ENCODE measurements at regions not wholly inside any gene's neighbourhood (a gene's known extent, or its start where the extent isn't known, plus 50 kb on each side); places are given as distances from the start of the nearest gene placed in this dataset.

DNA sequence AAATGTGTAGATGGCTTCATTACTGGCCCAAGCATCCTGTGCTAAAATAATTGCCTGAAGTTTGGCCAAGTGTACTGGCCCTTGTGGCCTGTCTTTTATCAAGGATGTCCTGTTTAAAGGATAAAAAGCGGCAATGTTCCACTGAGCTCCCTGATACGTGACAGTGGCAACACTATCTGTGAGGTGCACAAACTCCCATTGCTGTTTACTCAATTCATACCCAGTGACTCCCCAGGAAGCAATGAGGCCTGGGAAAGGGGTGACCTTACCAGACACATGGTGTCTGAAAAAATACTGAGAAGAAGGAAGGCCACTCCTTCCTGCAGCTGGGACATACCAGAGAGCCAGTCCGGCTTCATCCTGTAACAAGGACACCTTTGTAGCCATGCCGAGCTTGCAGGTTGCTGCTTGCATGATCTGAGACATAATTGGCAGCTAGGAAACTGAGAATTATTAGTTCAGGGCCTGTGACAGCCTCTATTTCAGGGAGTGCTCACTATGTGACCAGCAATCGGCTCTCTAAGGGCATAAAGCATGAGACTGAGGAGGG lies 198.5 kb upstream of the LRATD1 start:
- Histone ChIP-seq H3K4me2 (ENCODE audit: insufficient read depth, low read length) (no peak overlapping the region), H3K27me3 (ENCODE audit: control insufficient read depth in 2 of 2, insufficient read depth in 2 of 2, low read length in 2 of 2) (no peaks in the 10 kb centered on the region), H3K9ac (ENCODE audit: insufficient read depth in 1 of 2, low read depth in 2 of 2, low read length in 2 of 2) (no peak overlapping the region), H4K20me1 (replicated peaks; ENCODE audit: control insufficient read depth, insufficient read depth, low read length) (no peaks in the 10 kb centered on the region), H3K79me2 (ENCODE audit: control insufficient read depth, insufficient read depth, low read length) (no peaks in the 10 kb centered on the region), H3K27ac (ENCODE audit: extremely low read depth, low read depth, low read length) (no peak overlapping the region), H2AFZ (ENCODE audit: low read depth, low read length) (no peak overlapping the region), H3K9me1 (ENCODE audit: control insufficient read depth, insufficient read depth, low read length) (no peaks in the 10 kb centered on the region), H3K36me3 (ENCODE audit: control insufficient read depth, insufficient read depth, low read length) (no peaks in the 10 kb centered on the region), H3K9me3 (replicated peaks; ENCODE audit: control insufficient read depth, insufficient read depth, low read depth, low read length) (no peaks in the 10 kb centered on the region), H3K4me3 (no peak overlapping the region), H3K4me1 (replicated peaks in 1 of 2; ENCODE audit: control insufficient read depth in 2 of 2, insufficient read depth in 2 of 2, low read length in 2 of 2) (no peaks in the 10 kb centered on the region)
- in situ Hi-C loops (cut with MboI) = no loop called here
- ChIA-PET POLR2A (no interaction called here), CTCF (ENCODE audit: low intra/inter-chr PET ratio) (no interaction called here)
- ATAC-seq (no peak), FAIRE-seq (no peak), DNase-seq (ENCODE audit: extremely low read depth in 1 of 4, low spot score in 3 of 4) (no peak)
- BruUV-seq (replicated peaks) = no TSS peak
- WGBS (ENCODE audit: insufficient coverage, low coverage, missing lambda C conversion rate) = 0% methylated on average over 5 of the region's 5 CpGs
- intact Hi-C loops (cut with micrococcal nuclease) = no loop called here
- TF ChIP-seq, protein P1, sequence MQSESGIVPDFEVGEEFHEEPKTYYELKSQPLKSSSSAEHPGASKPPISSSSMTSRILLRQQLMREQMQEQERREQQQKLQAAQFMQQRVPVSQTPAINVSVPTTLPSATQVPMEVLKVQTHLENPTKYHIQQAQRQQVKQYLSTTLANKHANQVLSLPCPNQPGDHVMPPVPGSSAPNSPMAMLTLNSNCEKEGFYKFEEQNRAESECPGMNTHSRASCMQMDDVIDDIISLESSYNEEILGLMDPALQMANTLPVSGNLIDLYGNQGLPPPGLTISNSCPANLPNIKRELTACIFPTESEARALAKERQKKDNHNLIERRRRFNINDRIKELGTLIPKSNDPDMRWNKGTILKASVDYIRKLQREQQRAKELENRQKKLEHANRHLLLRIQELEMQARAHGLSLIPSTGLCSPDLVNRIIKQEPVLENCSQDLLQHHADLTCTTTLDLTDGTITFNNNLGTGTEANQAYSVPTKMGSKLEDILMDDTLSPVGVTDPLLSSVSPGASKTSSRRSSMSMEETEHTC (IDR thresholded peaks at IDR 0.05) = no peak
- no peak for TF ChIP-seq SPI1 (IDR thresholded peaks at IDR 0.05; ENCODE audit: borderline replicate concordance, low read depth, low read length)
- TF ChIP-seq, protein P2, sequence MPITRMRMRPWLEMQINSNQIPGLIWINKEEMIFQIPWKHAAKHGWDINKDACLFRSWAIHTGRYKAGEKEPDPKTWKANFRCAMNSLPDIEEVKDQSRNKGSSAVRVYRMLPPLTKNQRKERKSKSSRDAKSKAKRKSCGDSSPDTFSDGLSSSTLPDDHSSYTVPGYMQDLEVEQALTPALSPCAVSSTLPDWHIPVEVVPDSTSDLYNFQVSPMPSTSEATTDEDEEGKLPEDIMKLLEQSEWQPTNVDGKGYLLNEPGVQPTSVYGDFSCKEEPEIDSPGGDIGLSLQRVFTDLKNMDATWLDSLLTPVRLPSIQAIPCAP (CRISPR knock-in tag; IDR thresholded peaks at IDR 0.05; ENCODE audit: borderline replicate concordance) = no peak
- TF ChIP-seq FOXA1 (IDR thresholded peaks at IDR 0.05; ENCODE audit: borderline replicate concordance) = no peak
- no peak for TF ChIP-seq XRCC4 (IDR thresholded peaks at IDR 0.05; ENCODE audit: extremely low read depth, insufficient read depth, insufficient read length)
- no peak for TF ChIP-seq ARHGAP35 (IDR thresholded peaks at IDR 0.05; ENCODE audit: partially characterized antibody)
- TF ChIP-seq, protein P3, sequence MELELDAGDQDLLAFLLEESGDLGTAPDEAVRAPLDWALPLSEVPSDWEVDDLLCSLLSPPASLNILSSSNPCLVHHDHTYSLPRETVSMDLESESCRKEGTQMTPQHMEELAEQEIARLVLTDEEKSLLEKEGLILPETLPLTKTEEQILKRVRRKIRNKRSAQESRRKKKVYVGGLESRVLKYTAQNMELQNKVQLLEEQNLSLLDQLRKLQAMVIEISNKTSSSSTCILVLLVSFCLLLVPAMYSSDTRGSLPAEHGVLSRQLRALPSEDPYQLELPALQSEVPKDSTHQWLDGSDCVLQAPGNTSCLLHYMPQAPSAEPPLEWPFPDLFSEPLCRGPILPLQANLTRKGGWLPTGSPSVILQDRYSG (tag; conservative IDR thresholded peaks at IDR 0.05; ENCODE audit: low read depth) = no peak
- no peak for TF ChIP-seq NBN (IDR thresholded peaks at IDR 0.05; ENCODE audit: low read depth)
- no peak for TF ChIP-seq TSC22D4 (tag; IDR thresholded peaks at IDR 0.05)
- TF ChIP-seq, protein P4, sequence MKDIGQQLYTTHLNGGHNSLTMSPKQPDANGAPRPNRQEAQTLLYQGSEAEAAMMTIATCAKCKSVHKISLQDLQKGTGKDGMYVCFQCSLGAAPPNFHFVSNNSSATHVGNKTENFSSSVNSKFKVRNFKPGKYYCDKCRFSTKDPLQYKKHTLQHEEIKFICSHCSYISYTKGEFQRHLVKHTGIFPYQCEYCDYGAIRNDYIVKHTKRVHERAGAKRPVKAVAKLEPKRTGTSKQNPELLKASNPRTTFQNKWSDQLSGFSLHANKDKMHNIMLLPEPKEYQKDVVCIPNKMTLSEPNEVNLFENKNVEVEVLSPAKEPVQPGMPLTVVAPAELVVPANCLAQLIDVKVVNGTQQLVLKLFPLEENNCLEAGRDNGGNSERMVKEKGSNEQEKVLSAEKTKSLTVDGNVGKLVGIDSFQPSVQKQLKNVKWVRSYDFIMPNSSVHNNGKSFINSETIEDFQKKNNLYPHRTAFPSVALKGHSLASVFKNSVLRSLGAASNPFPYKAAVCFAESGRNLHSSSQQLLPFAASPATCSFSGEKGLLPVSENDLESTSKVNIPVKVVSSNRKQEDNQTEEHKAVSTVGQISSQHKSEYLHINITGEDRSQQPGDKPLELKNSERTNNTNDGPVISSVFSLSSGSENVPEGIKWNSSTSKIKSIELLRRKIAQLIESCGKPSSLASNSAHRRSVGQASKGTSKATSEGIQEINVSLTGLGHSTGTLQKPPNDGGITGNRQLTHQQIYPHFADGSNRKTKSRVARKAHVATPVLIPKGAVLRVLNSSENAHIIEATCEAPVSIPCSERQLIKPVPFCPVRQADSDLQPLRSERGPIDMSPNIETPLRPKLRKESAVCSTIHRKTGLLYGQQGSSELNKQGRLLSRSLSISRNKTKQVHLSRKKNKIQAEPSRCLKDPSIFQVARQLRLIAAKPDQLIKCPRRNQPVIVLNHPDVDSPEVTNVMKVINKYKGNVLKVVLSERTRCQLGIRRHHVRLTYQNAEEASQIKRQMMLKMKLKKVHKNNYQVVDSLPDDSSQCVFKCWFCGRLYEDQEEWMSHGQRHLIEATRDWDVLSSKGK (CRISPR knock-in tag; IDR thresholded peaks at IDR 0.05) = no peak
- no peak for TF ChIP-seq ZEB2 (IDR thresholded peaks at IDR 0.05)
- TF ChIP-seq DNMT1 (IDR thresholded peaks at IDR 0.05) = no peak
- TF ChIP-seq TGIF2 (CRISPR knock-in tag; IDR thresholded peaks at IDR 0.05) = no peak
